ENCODE measurements at regions not wholly inside any gene's neighbourhood (a gene's known extent, or its start where the extent isn't known, plus 50 kb on each side); places are given as distances from the start of the nearest gene placed in this dataset.

GRCh38 chr13:111539791-111540446, 219.5 kb downstream of the TEX29 start:
- DNase-seq = no peak

- DNase-seq = no peak
Observed at GRCh38 chr13:111540486-111540885, 220.0 kb downstream of the TEX29 start.

- no peak for DNase-seq
Observed at GRCh38 chr13:111541345-111541744, 220.9 kb downstream of the TEX29 start.

- no peak for DNase-seq
Observed at GRCh38 chr13:111541752-111542529, 221.5 kb downstream of the TEX29 start.

GRCh38 chr13:111542530-111543341, 222.3 kb downstream of the TEX29 start:
- DNase-seq = no peak

- no peak for DNase-seq
Observed at GRCh38 chr13:111546921-111547675, 226.7 kb downstream of the TEX29 start.

GRCh38 chr13:111547726-111548273, 227.4 kb downstream of the TEX29 start:
- DNase-seq = no peak

- no peak for DNase-seq
Observed at GRCh38 chr13:111548301-111548700, 227.9 kb downstream of the TEX29 start.

- DNase-seq = no peak
Observed at GRCh38 chr13:111548805-111549204, 228.4 kb downstream of the TEX29 start.

GRCh38 chr13:111549464-111549863, 229.0 kb downstream of the TEX29 start:
- no peak for DNase-seq

- DNase-seq = no peak
Observed at GRCh38 chr13:111550062-111550461, 229.6 kb downstream of the TEX29 start.

GRCh38 chr13:111551204-111551820, 230.9 kb downstream of the TEX29 start:
- no peak for DNase-seq

- DNase-seq = no peak
Observed at GRCh38 chr13:111552891-111553655, 232.6 kb downstream of the TEX29 start.

GRCh38 chr13:111554539-111555267, 234.3 kb downstream of the TEX29 start:
- DNase-seq = no peak

- DNase-seq = no peak
Observed at GRCh38 chr13:111555268-111555808, 234.9 kb downstream of the TEX29 start.

GRCh38 chr13:111555903-111556302, 235.5 kb downstream of the TEX29 start:
- no peak for DNase-seq

GRCh38 chr13:111556496-111556895, 236.1 kb downstream of the TEX29 start:
- DNase-seq = no peak

- no peak for DNase-seq
Observed at GRCh38 chr13:111557921-111558699, 237.7 kb downstream of the TEX29 start.

- DNase-seq = no peak
Observed at GRCh38 chr13:111558700-111559088, 238.3 kb downstream of the TEX29 start.
